SU-DHL-6 (cell line): ENCODE measurements at regions not wholly inside any gene's neighbourhood (a gene's known extent, or its start where the extent isn't known, plus 50 kb on each side); places are given as distances from the start of the nearest gene placed in this dataset.

Experiments
- H2AFZ ChIP-seq: fragments of 200-600 bp; sonication (generic); 2 replicates; pipeline ENCODE4 v1.6.1; 2014; ENCODE audit warnings: low read depth, mild to moderate bottlenecking, moderate library complexity, mixed read lengths, antibody characterized with exemption, low read length; ENCODE audit not compliant: severe bottlenecking
- H3F3A ChIP-seq: fragments of 200-600 bp; shearing (Covaris generic); 2 replicates; pipeline ENCODE4 v1.6.0; 2016; ENCODE audit warnings: antibody characterized with exemption, mild to moderate bottlenecking; ENCODE audit not compliant: insufficient read depth
- H3K27ac ChIP-seq: fragments of 200-600 bp; sonication (generic); 2 replicates; pipeline ENCODE4 v1.5.1; 2016; ENCODE audit warnings: low read depth, mild to moderate bottlenecking, low read length, moderate library complexity, mixed read lengths
- H3K27me3 ChIP-seq: fragments of 200-600 bp; sonication (generic), shearing (Covaris generic); 2 replicates; pipeline ENCODE4 v1.6.0; 2014; ENCODE audit warnings: mild to moderate bottlenecking, low read length
- H3K36me3 ChIP-seq: fragments of 200-600 bp; sonication (generic); 2 replicates; pipeline ENCODE4 v1.6.1; 2014; ENCODE audit warnings: mild to moderate bottlenecking, low read length, mixed read lengths
- H3K4me2 ChIP-seq: fragments of 300-600, 200-600 bp; shearing (Covaris generic), sonication (generic); 2 replicates; pipeline ENCODE4 v1.6.0; 2014; ENCODE audit warnings: low read length, low read depth, mild to moderate bottlenecking; ENCODE audit not compliant: poor library complexity, severe bottlenecking
- H3K4me3 ChIP-seq: fragments of 200-600 bp; sonication (generic); 2 replicates; pipeline ENCODE4 v1.5.1; 2014; ENCODE audit warnings: antibody characterized with exemption, low read length, mild to moderate bottlenecking, mixed read lengths; ENCODE audit not compliant: insufficient read depth, poor library complexity, severe bottlenecking
- H3K79me2 ChIP-seq: fragments of 200-600 bp; sonication (generic); 2 replicates; pipeline ENCODE4 v1.6.1; 2014; ENCODE audit warnings: mild to moderate bottlenecking, low read length, moderate library complexity; ENCODE audit not compliant: insufficient read depth
- H3K9ac ChIP-seq: fragments of 200-600 bp; sonication (generic); 2 replicates; pipeline ENCODE4 v1.7.0; 2014; ENCODE audit warnings: mild to moderate bottlenecking, low read length
- H3K9me2 ChIP-seq: fragments of 200-600 bp; sonication (generic); replicated peaks from 2 replicates; pipeline ENCODE4 v1.6.1; 2014; ENCODE audit warnings: low read length; ENCODE audit not compliant: insufficient read depth
- H3K9me3 ChIP-seq: fragments of 200-600 bp; sonication (generic); 2 replicates; pipeline ENCODE4 v1.6.1; 2014; ENCODE audit warnings: low read length, mixed read lengths; ENCODE audit not compliant: insufficient read depth
- H4K20me1 ChIP-seq: fragments of 200-600 bp; sonication (generic); 2 replicates; pipeline ENCODE4 v1.6.1; 2014; ENCODE audit warnings: low read depth, mild to moderate bottlenecking, antibody characterized with exemption, low read length, moderate library complexity, mixed read lengths
- CTCF ChIP-seq: fragments of 200-600 bp; sonication (generic); IDR thresholded peaks from one replicate; pipeline ENCODE4 v1.5.1; 2017; ENCODE audit warnings: antibody characterized with exemption, mild to moderate bottlenecking, low read length, moderate library complexity; ENCODE audit not compliant: insufficient read depth, poor library complexity, severe bottlenecking
- EZH2phosphoT487 ChIP-seq: fragments of 200-600 bp; sonication (generic), shearing (Covaris generic); conservative IDR thresholded peaks from 2 replicates; pipeline ENCODE4 v1.6.1; 2018; ENCODE audit warnings: mild to moderate bottlenecking, antibody characterized with exemption, low read length, moderate library complexity, mixed read lengths

GRCh38 chr12:66978802-66979201 lies 290.4 kb upstream of the CAND1 start:
- TF ChIP-seq EZH2phosphoT487, result no peak
- TF ChIP-seq CTCF, result no peak
- H3K9me2 ChIP-seq, result no peaks in the 10 kb centered on the region
- H3K9ac ChIP-seq, result no peak overlapping the region

GRCh38 chr12:66979251-66979650 lies 289.9 kb upstream of the CAND1 start:
- Histone ChIP-seq H4K20me1 (no peaks in the 10 kb centered on the region), H3K36me3 (no peaks in the 10 kb centered on the region), H3K9ac (no peak overlapping the region), H3K79me2 (no peaks in the 10 kb centered on the region), H3K27ac (no peak overlapping the region), H3K9me3 (no peaks in the 10 kb centered on the region), H3K4me3 (no peak overlapping the region), H3K9me2 (no peaks in the 10 kb centered on the region), H3F3A (no peaks in the 10 kb centered on the region), H3K27me3 (no peaks in the 10 kb centered on the region), H2AFZ (no peak overlapping the region), H3K4me2 (no peak overlapping the region)
- no peak for TF ChIP-seq EZH2phosphoT487

More at GRCh38 chr12:66978802-66979201, 290.4 kb upstream of the CAND1 start:
- H4K20me1 ChIP-seq, result no peaks in the 10 kb centered on the region
- H3K4me2 ChIP-seq, result no peak overlapping the region
- no peak overlapping the region for H3K27ac ChIP-seq
- H3F3A ChIP-seq, result no peaks in the 10 kb centered on the region
- H3K9me3 ChIP-seq, result no peaks in the 10 kb centered on the region
- H3K27me3 ChIP-seq, result no peaks in the 10 kb centered on the region
- H3K4me3 ChIP-seq, result no peak overlapping the region
- no peaks in the 10 kb centered on the region for H3K79me2 ChIP-seq
- H2AFZ ChIP-seq, result no peak overlapping the region
- no peaks in the 10 kb centered on the region for H3K36me3 ChIP-seq

GRCh38 chr12:66984077-66984476 lies 285.1 kb upstream of the CAND1 start:
- Histone ChIP-seq H3K9ac (no peak overlapping the region), H3K36me3 (no peaks in the 10 kb centered on the region), H4K20me1 (no peaks in the 10 kb centered on the region), H3K9me3 (no peaks in the 10 kb centered on the region), H3K27me3 (no peaks in the 10 kb centered on the region), H3K4me3 (no peak overlapping the region), H2AFZ (no peak overlapping the region), H3F3A (no peaks in the 10 kb centered on the region), H3K27ac (no peak overlapping the region), H3K79me2 (no peaks in the 10 kb centered on the region), H3K9me2 (no peaks in the 10 kb centered on the region), H3K4me2 (no peak overlapping the region)
- TF ChIP-seq CTCF (no peak), EZH2phosphoT487 (no peak)

GRCh38 chr12:66984962-66985361 lies 284.2 kb upstream of the CAND1 start:
- Histone ChIP-seq H3K27me3 (no peaks in the 10 kb centered on the region), H3K27ac (no peak overlapping the region), H3F3A (no peaks in the 10 kb centered on the region), H3K9ac (no peak overlapping the region), H3K36me3 (no peaks in the 10 kb centered on the region), H3K4me3 (no peak overlapping the region), H3K9me3 (no peaks in the 10 kb centered on the region), H2AFZ (no peak overlapping the region), H3K4me2 (no peak overlapping the region), H3K79me2 (no peaks in the 10 kb centered on the region), H3K9me2 (no peaks in the 10 kb centered on the region), H4K20me1 (no peaks in the 10 kb centered on the region)
- TF ChIP-seq EZH2phosphoT487 (no peak), CTCF (no peak)
